K562 (cell line): ENCODE measurements at regions not wholly inside any gene's neighbourhood (a gene's known extent, or its start where the extent isn't known, plus 50 kb on each side); places are given as distances from the start of the nearest gene placed in this dataset.

Experiments
- ELF4 ChIP-seq: fragments of 450-650 bp; formaldehyde crosslinking; IDR thresholded peaks from 2 replicates; pipeline ENCODE4 v1.4.0; 2022; ENCODE audit warnings: missing genetic modification characterization
- FOXM1 ChIP-seq, 2 experiments: fragments of 450-650 bp in 1 of 2; sonication (generic) in 1 of 2; formaldehyde crosslinking in 1 of 2; IDR thresholded peaks; 2 replicates each; pipeline versions ENCODE4 v1.6.1 to v1.9.0; 2017 to 2022; ENCODE audit warnings: low read depth in 2 of 2, mild to moderate bottlenecking in 2 of 2, missing genetic modification reagents in 1 of 2, moderate library complexity in 1 of 2
- MNT ChIP-seq, 2 experiments: fragments of 450-650 bp; conservative IDR thresholded peaks; 2 replicates each; pipeline ENCODE4 v1.6.1; 2017; ENCODE audit warnings: mild to moderate bottlenecking in 2 of 2, moderate library complexity in 2 of 2
- NR2C2 ChIP-seq, 2 experiments: fragments of 200-800 bp in 1 of 2; sonication (Bioruptor generic) in 1 of 2; sonication (generic) in 1 of 2; formaldehyde crosslinking in 1 of 2; IDR thresholded peaks; 2 replicates each; pipeline versions ENCODE4 v1.6.1 to v1.8.0; 2016 to 2022; ENCODE audit warnings: mild to moderate bottlenecking in 1 of 2, missing compliant biosample characterization in 1 of 2, missing genetic modification characterization in 1 of 2, missing genetic modification reagents in 1 of 2
- SRSF7 ChIP-seq: fragments of 200-400 bp; formaldehyde crosslinking; optimal IDR thresholded peaks from 2 replicates; pipeline ENCODE3; 2017; ENCODE audit warnings: mild to moderate bottlenecking, low read depth, low read length
- TAF1 ChIP-seq: IDR thresholded peaks from 2 replicates; pipeline ENCODE4 v1.6.1; 2011; ENCODE audit warnings: mild to moderate bottlenecking, low read length, moderate library complexity; ENCODE audit not compliant: insufficient read depth, control insufficient read depth, severe bottlenecking; ENCODE audit errors: extremely low read depth
- ZSCAN32 ChIP-seq: fragments of 450-650 bp; formaldehyde crosslinking; IDR thresholded peaks from 2 replicates; pipeline ENCODE4 v1.4.0; 2020; ENCODE audit warnings: mild to moderate bottlenecking, moderate library complexity
- ZZZ3 ChIP-seq: fragments of 450-650 bp; IDR thresholded peaks from 2 replicates; pipeline ENCODE4 v1.6.1; 2016; ENCODE audit warnings: antibody characterized with exemption, mild to moderate bottlenecking, moderate library complexity

- TF ChIP-seq ZSCAN32 (CRISPR knock-in tag) (no peak), NR2C2 (CRISPR knock-in tag; IDR thresholded peaks at IDR 0.05) (no peak), NR2C2 (tag; IDR thresholded peaks at IDR 0.05) (no peak), TAF1 (no peak), FOXM1 (IDR thresholded peaks at IDR 0.05; ENCODE audit: low read depth) (no peak), FOXM1 (CRISPR knock-in tag; IDR thresholded peaks at IDR 0.05; ENCODE audit: low read depth) (no peak), MNT (conservative IDR thresholded peaks at IDR 0.05) (no peak), ZZZ3 (no peak), ELF4 (CRISPR knock-in tag) (no peak), SRSF7 (no peak)
Measured at GRCh38 chr14:98172243-98172778, 1099.7 kb downstream of the BCL11B start.
